Trophoblast cell (in vitro differentiated cells and primary cell): ENCODE measurements at regions not wholly inside any gene's neighbourhood (a gene's known extent, or its start where the extent isn't known, plus 50 kb on each side); places are given as distances from the start of the nearest gene placed in this dataset.
"Not testable (repeated sequence)": the region's sequence is repeated elsewhere in the genome, so short reads cannot be mapped to it uniquely, and the experiment has no call there.

Experiments used
- DNase-seq, 2 donors: peaks; one replicate each; pipeline ENCODE4 v3.0.0-alpha.2; 2016
- H2AFZ ChIP-seq: 2 replicates; pipeline ENCODE4 v1.6.1; 2013; ENCODE audit warnings: low read length, moderate library complexity, mild to moderate bottlenecking; ENCODE audit not compliant: insufficient read depth, poor library complexity
- H2AK5ac ChIP-seq: 2 replicates; pipeline ENCODE4 v1.6.1; 2013; ENCODE audit warnings: mild to moderate bottlenecking, low read length
- H2BK120ac ChIP-seq: 2 replicates; pipeline ENCODE4 v1.6.1; 2013; ENCODE audit warnings: low read length, mild to moderate bottlenecking, moderate library complexity; ENCODE audit not compliant: insufficient read depth, poor library complexity
- H2BK12ac ChIP-seq: 2 replicates; pipeline ENCODE4 v1.6.1; 2013; ENCODE audit warnings: mild to moderate bottlenecking, low read length, moderate library complexity
- H2BK5ac ChIP-seq: 2 replicates; pipeline ENCODE4 v1.6.1; 2013; ENCODE audit warnings: low read length, low read depth, moderate library complexity, mild to moderate bottlenecking; ENCODE audit not compliant: poor library complexity
- H3K14ac ChIP-seq: 2 replicates; pipeline ENCODE4 v1.6.1; 2013; ENCODE audit warnings: mild to moderate bottlenecking, low read length
- H3K18ac ChIP-seq: 2 replicates; pipeline ENCODE4 v1.6.1; 2013; ENCODE audit warnings: mild to moderate bottlenecking, low read length
- H3K23ac ChIP-seq: 2 replicates; pipeline ENCODE4 v1.6.1; 2013; ENCODE audit warnings: low read length
- H3K27ac ChIP-seq: 2 replicates; pipeline ENCODE4 v1.5.1; 2013; ENCODE audit warnings: low read depth, mild to moderate bottlenecking, inconsistent platforms, low read length, moderate library complexity
- H3K27me3 ChIP-seq: 2 replicates; pipeline ENCODE4 v1.6.1; 2013; ENCODE audit warnings: inconsistent platforms, mild to moderate bottlenecking, low read length, moderate library complexity; ENCODE audit not compliant: insufficient read depth
- H3K36me3 ChIP-seq, 2 experiments: 1 replicate in 1 of 2; 2 replicates in 1 of 2; pipeline ENCODE4 v1.6.1; 2013; ENCODE audit warnings: low read length in 2 of 2, mild to moderate bottlenecking in 2 of 2, moderate library complexity in 1 of 2; ENCODE audit not compliant: insufficient read depth in 2 of 2, control insufficient read depth in 1 of 2
- H3K4ac ChIP-seq: 2 replicates; pipeline ENCODE4 v1.6.1; 2013; ENCODE audit warnings: low read depth, mild to moderate bottlenecking, low read length, moderate library complexity
- H3K4me1 ChIP-seq, 2 experiments: 1 replicate in 1 of 2; 2 replicates in 1 of 2; pipeline ENCODE4 v1.6.1; 2013; ENCODE audit warnings: low read length in 2 of 2, mild to moderate bottlenecking in 2 of 2, moderate library complexity in 1 of 2; ENCODE audit not compliant: insufficient read depth in 2 of 2, control insufficient read depth in 1 of 2
- H3K4me2 ChIP-seq: 2 replicates; pipeline ENCODE4 v1.6.1; 2013; ENCODE audit warnings: inconsistent platforms, mild to moderate bottlenecking, low read length, moderate library complexity
- H3K4me3 ChIP-seq: 2 replicates; pipeline ENCODE4 v1.5.1; 2013; ENCODE audit warnings: mild to moderate bottlenecking, low read depth, low read length, inconsistent platforms
- H3K79me1 ChIP-seq: one replicate; pipeline ENCODE4 v1.6.1; 2013; ENCODE audit warnings: low read length
- H3K79me2 ChIP-seq: 2 replicates; pipeline ENCODE4 v1.6.1; 2013; ENCODE audit warnings: low read length, mild to moderate bottlenecking; ENCODE audit not compliant: control insufficient read depth, insufficient read depth, poor library complexity
- H3K9ac ChIP-seq: 2 replicates; pipeline ENCODE4 v1.6.1; 2013; ENCODE audit warnings: mild to moderate bottlenecking, low read length
- H3K9me3 ChIP-seq: 2 replicates; pipeline ENCODE4 v1.6.1; 2013; ENCODE audit warnings: low read depth, mild to moderate bottlenecking, control low read depth, inconsistent platforms, low read length; ENCODE audit not compliant: insufficient read depth
- H4K12ac ChIP-seq: 2 replicates; pipeline ENCODE4 v1.6.1; 2013; ENCODE audit warnings: low read depth, mild to moderate bottlenecking, low read length, moderate library complexity
- H4K8ac ChIP-seq: 2 replicates; pipeline ENCODE4 v1.6.1; 2013; ENCODE audit warnings: low read depth, mild to moderate bottlenecking, low read length, moderate library complexity
- H4K91ac ChIP-seq: one replicate; pipeline ENCODE4 v1.6.1; 2013; ENCODE audit warnings: low read depth, mild to moderate bottlenecking, low read length, moderate library complexity
- WGBS: extraction: QIAGEN DNeasy Blood & Tissue Kit; methylation state at CpG from one replicate; pipeline ENCODE4 v1.1.7; 2013; ENCODE audit warnings: missing lambda C conversion rate; ENCODE audit not compliant: insufficient read length, insufficient coverage; ENCODE audit errors: extremely low coverage; 5-methylcytosine and 5-hydroxymethylcytosine counted together

DNA sequence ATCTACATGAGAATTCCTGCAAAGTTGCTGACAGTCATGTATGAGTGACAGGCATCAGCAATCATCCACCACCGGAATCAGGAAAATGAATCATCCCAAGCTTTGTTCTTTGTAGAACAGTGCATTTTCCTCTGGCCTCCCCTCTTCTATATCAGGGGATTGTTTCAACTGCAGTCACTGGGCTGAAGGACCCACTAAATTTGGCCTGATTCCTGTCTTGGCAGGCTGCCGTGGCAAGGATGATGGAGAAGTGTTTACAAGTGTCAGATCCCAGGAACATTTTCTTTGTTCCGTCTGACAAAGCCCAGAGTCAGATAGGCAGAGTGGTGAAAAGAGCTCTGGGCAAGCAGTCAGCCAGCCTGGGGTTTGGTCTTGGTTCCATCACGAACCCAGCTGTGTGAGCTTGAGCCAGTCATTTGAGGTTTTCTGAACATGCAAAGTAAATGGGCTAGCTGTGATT, 175.1 kb upstream of the TSC22D2 start:
- no peak overlapping the region for H3K18ac ChIP-seq
- no peaks in the 10 kb centered on the region for H3K9me3 ChIP-seq
- peak overlapping the region; percentile 4 for H2BK12ac ChIP-seq
- H3K4ac ChIP-seq = no peak overlapping the region
- H2AK5ac ChIP-seq = peak overlapping the region; percentile 71
- H3K4me2 ChIP-seq = no peak overlapping the region
- H3K79me2 ChIP-seq = no peaks in the 10 kb centered on the region
- H2BK120ac ChIP-seq = no peak overlapping the region
- DNase-seq = peak in 1 of 2 donors; percentile 39
- no peaks in the 10 kb centered on the region for H3K36me3 ChIP-seq
- no peak overlapping the region for H3K23ac ChIP-seq
- no peak overlapping the region for H3K4me3 ChIP-seq
- no CpG with 5 or more reads among the region's 4 CpGs for WGBS
- no peaks in the 10 kb centered on the region for H3K79me1 ChIP-seq
- peak overlapping the region; percentile 40 for H2AFZ ChIP-seq
- H4K8ac ChIP-seq = no peak overlapping the region
- H4K91ac ChIP-seq = no peak overlapping the region
- H3K4me1 ChIP-seq = peaks cover 0 to 5% of the 10 kb centered on the region in 2 experiments
- no peaks in the 10 kb centered on the region for H3K27me3 ChIP-seq
- H2BK5ac ChIP-seq = no peak overlapping the region
- no peak overlapping the region for H3K14ac ChIP-seq
- no peak overlapping the region for H4K12ac ChIP-seq
- no peak overlapping the region for H3K27ac ChIP-seq
- no peak overlapping the region for H3K9ac ChIP-seq

DNA sequence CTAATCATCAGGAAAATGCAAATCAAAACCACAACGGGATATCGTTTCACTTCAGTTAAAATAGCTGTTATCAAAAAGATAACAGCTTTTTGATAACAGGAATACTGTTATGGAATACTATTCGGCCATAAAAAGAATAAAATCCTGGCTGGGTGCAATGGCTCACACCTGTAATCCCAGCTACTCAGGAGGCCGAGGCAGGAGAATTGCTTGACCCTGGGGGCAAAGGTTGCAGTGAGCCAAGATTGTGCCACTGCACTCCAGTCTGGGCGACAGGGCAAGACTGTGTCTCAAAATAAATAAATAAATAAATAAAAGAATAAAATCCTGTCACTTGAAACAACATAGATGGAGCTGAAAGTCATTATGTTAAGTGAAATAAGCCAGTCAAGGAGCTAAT, 178.1 kb upstream of the TSC22D2 start:
- Histone ChIP-seq H3K79me1 (no peaks in the 10 kb centered on the region), H2BK5ac (no peak overlapping the region), H3K27ac (no peak overlapping the region), H2AFZ (no peak overlapping the region), H3K4me3 (no peak overlapping the region), H4K91ac (no peak overlapping the region), H3K4ac (no peak overlapping the region), H3K9ac (no peak overlapping the region), H3K18ac (no peak overlapping the region), H2BK12ac (no peak overlapping the region), H4K12ac (no peak overlapping the region), H3K4me1 (no peaks in the 10 kb centered on the region), H3K9me3 (no peaks in the 10 kb centered on the region), H3K79me2 (no peaks in the 10 kb centered on the region), H3K4me2 (no peak overlapping the region), H3K27me3 (no peaks in the 10 kb centered on the region), H2AK5ac (no peak overlapping the region), H2BK120ac (no peak overlapping the region), H4K8ac (no peak overlapping the region), H3K23ac (no peak overlapping the region), H3K14ac (no peak overlapping the region), H3K36me3 (no peaks in the 10 kb centered on the region)
- no CpG with 5 or more reads among the region's 5 CpGs for WGBS
- DNase-seq = no peak

DNA sequence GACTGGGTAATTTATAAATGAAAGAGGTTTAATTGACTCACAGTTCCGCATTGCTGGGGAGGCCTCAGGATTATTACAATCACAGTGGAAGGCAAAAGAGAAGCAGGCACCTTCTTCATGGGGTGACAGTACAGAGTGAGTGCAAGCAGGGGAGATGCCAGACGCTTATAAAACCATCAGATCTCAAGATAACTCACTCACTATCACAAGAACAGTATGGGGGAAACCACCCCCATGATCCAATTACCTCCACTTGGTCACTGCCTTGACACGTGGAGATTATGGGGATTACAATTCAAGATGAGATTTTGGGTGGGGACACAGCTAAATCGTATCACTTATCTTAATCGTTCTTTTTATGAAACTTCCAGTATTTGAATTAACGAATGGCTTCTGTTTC, 179.5 kb upstream of the TSC22D2 start:
- not testable (repeated sequence) for H3K9ac ChIP-seq, DNase-seq, H3K4me2 ChIP-seq, H2BK120ac ChIP-seq, H4K91ac ChIP-seq, H3K27me3 ChIP-seq, H2AK5ac ChIP-seq, H3K4ac ChIP-seq, H3K36me3 ChIP-seq, H3K4me1 ChIP-seq, H3K14ac ChIP-seq, H2BK12ac ChIP-seq, H3K18ac ChIP-seq, H3K27ac ChIP-seq, H3K4me3 ChIP-seq, H3K23ac ChIP-seq, H3K9me3 ChIP-seq, H2BK5ac ChIP-seq, H2AFZ ChIP-seq, H4K12ac ChIP-seq, H3K79me1 ChIP-seq, H4K8ac ChIP-seq, H3K79me2 ChIP-seq
- no CpG with 5 or more reads among the region's 6 CpGs for WGBS

DNA sequence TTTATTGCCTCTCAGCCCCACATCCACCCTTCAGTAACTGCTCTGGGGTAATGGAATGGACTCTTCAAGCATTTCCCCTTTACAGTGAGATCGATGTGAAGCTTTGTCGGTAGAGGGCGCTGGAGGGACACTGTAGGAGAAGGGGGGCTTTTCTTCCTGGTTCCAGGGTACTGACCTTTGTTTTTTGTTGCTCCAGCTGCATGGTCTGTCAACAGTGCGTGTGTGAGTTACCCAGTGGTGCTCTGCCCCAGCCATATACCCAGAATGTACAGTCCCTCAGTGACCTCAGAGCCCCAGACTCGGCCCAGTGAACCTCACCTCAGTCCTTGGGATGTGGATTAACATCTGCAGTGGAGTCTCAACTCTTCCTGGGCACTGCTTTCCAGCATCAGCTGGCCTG, 180.3 kb upstream of the TSC22D2 start:
- Histone ChIP-seq H3K4me3 (no peak overlapping the region), H4K91ac (no peak overlapping the region), H3K18ac (no peak overlapping the region), H3K27me3 (no peaks in the 10 kb centered on the region), H4K12ac (no peak overlapping the region), H3K79me2 (no peaks in the 10 kb centered on the region), H3K4me1 (peaks cover 0 to 2% of the 10 kb centered on the region in 2 experiments), H3K36me3 (no peaks in the 10 kb centered on the region), H2BK5ac (no peak overlapping the region), H2AFZ (no peak overlapping the region), H3K79me1 (no peaks in the 10 kb centered on the region), H2BK12ac (no peak overlapping the region), H2AK5ac (no peak overlapping the region), H3K23ac (no peak overlapping the region), H3K14ac (no peak overlapping the region), H3K4ac (no peak overlapping the region), H4K8ac (no peak overlapping the region), H2BK120ac (no peak overlapping the region), H3K4me2 (no peak overlapping the region), H3K27ac (no peak overlapping the region), H3K9ac (no peak overlapping the region), H3K9me3 (no peaks in the 10 kb centered on the region)
- WGBS = no CpG with 5 or more reads among the region's 5 CpGs
- peak in 1 of 2 donors; percentile 49 for DNase-seq
